ENCODE measurements at regions not wholly inside any gene's neighbourhood (a gene's known extent, or its start where the extent isn't known, plus 50 kb on each side); places are given as distances from the start of the nearest gene placed in this dataset.
"Not testable (repeated sequence)": the region's sequence is repeated elsewhere in the genome, so short reads cannot be mapped to it uniquely, and the experiment has no call there.

DNA sequence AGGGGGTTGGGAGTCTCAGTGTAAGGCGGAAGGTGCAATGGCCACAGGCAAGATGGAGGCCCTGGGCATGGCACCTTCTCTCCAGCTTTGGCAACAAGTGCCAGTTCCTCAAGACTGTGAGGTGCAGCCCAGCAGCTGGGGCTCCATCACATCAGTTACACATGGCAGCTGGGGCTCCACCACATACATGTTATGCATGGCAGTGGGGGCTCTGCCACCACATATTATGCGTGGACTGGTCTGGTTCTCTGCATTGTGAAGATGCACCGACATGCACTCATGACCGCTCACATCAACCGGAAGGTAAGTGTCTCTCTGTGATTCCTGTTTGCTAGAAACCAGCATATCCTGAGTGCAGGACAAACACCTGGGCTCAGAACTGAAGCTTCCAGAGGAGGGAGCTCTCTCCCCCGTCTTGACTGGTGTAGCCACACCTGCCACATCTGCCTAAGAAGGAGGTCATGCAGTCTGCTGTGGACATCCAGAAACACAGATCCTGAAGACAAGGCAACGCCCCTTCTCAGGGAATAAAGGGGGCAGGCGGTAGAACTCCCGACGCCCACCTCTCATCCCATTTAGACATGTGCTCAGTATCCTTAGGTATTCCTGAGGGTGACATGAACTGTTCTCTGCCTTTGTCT is 104.1 kb upstream of the TMPRSS2 start:
- Histone ChIP-seq H3K9me3 (ENCODE audit: low read length) (no peaks in the 10 kb centered on the region), H3K27ac (ENCODE audit: low read depth, low read length, poor library complexity, severe bottlenecking) (no peak overlapping the region), H3K36me3 (ENCODE audit: insufficient read depth, low read length) (no peaks in the 10 kb centered on the region), H3K9me2 (ENCODE audit: insufficient read depth, low read length) (no peaks in the 10 kb centered on the region), H3K4me3 (ENCODE audit: low read depth, low read length, poor library complexity, severe bottlenecking) (no peak overlapping the region), H4K20me1 (ENCODE audit: insufficient read depth, low read length) (no peaks in the 10 kb centered on the region), H3K4me2 (ENCODE audit: low read length) (peak overlapping the region; percentile 24), H3K4me1 (ENCODE audit: insufficient read depth, low read length, poor library complexity, severe bottlenecking) (peaks cover 8% of the 10 kb centered on the region), H2AFZ (ENCODE audit: low read length) (peak overlapping the region; percentile 17; the same call in 1 of the 2 replicates), H3K79me2 (ENCODE audit: insufficient read depth, low read depth, low read length) (no peaks in the 10 kb centered on the region)
- CTCF ChIA-PET (ENCODE audit: unreplicated experiment): interaction anchor here (0.7 to 0.8 kb wide), 2 partner anchors 329 to 352 kb away, joined by 4 read pairs; no protein-coding TSS in a partner anchor
- POLR2A ChIA-PET: interaction anchor here (0.6 kb wide), 1 partner anchor 459 kb away, joined by 3 read pairs; the partner anchor contains the start of gene UMODL1
- intact Hi-C loops (cut with micrococcal nuclease; ENCODE audit: unreplicated experiment): loop anchor here (1.0 to 10.0 kb wide), 5 partner anchors 166 to 505 kb away; no protein-coding TSS in a partner anchor
- BruUV-seq (replicated peaks): no TSS peak
- no peak for TF ChIP-seq EZH2phosphoT487 (IDR thresholded peaks at IDR 0.05; ENCODE audit: borderline replicate concordance, low read depth, low read length)
- TF ChIP-seq CTCF (conservative IDR thresholded peaks at IDR 0.05; ENCODE audit: low read length): no peak
- DNase-seq (ENCODE audit: low spot score): peak; percentile 77

- no peaks in the 10 kb centered on the region for H3K36me3 ChIP-seq (ENCODE audit: insufficient read depth, low read length)
- H3K27ac ChIP-seq (ENCODE audit: low read depth, low read length, poor library complexity, severe bottlenecking): no peak overlapping the region
- TF ChIP-seq EZH2phosphoT487 (IDR thresholded peaks at IDR 0.05; ENCODE audit: borderline replicate concordance, low read depth, low read length) (no peak), CTCF (conservative IDR thresholded peaks at IDR 0.05; ENCODE audit: low read length) (no peak)
- no peaks in the 10 kb centered on the region for H3K9me3 ChIP-seq (ENCODE audit: low read length)
- H4K20me1 ChIP-seq (ENCODE audit: insufficient read depth, low read length): no peaks in the 10 kb centered on the region
- H2AFZ ChIP-seq (ENCODE audit: low read length): no peak overlapping the region
- POLR2A ChIA-PET: no interaction called here
- BruUV-seq (replicated peaks): no TSS peak
- CTCF ChIA-PET (ENCODE audit: unreplicated experiment): no interaction called here
- H3K4me2 ChIP-seq (ENCODE audit: low read length): no peak overlapping the region
- no peak for DNase-seq (ENCODE audit: low spot score)
- intact Hi-C loops (cut with micrococcal nuclease; ENCODE audit: unreplicated experiment): loop anchor here (5.0 to 10.0 kb wide), 2 partner anchors 353 to 506 kb away; no protein-coding TSS in a partner anchor
- H3K9me2 ChIP-seq (ENCODE audit: insufficient read depth, low read length): no peaks in the 10 kb centered on the region
- no peak overlapping the region for H3K4me3 ChIP-seq (ENCODE audit: low read depth, low read length, poor library complexity, severe bottlenecking)
- no peaks in the 10 kb centered on the region for H3K79me2 ChIP-seq (ENCODE audit: insufficient read depth, low read depth, low read length)
- H3K4me1 ChIP-seq (ENCODE audit: insufficient read depth, low read length, poor library complexity, severe bottlenecking): peaks cover 8% of the 10 kb centered on the region
These were observed 103.5 kb upstream of the TMPRSS2 start for GRCh38 chr21:41611441-41611840.

GRCh38 chr21:41610840-41611115 is 102.8 kb upstream of the TMPRSS2 start:
- DNase-seq (ENCODE audit: low spot score); H3K36me3 ChIP-seq (ENCODE audit: insufficient read depth, low read length); H3K9me2 ChIP-seq (ENCODE audit: insufficient read depth, low read length); H3K79me2 ChIP-seq (ENCODE audit: insufficient read depth, low read depth, low read length); H3K4me1 ChIP-seq (ENCODE audit: insufficient read depth, low read length, poor library complexity, severe bottlenecking); H3K4me3 ChIP-seq (ENCODE audit: low read depth, low read length, poor library complexity, severe bottlenecking); H2AFZ ChIP-seq (ENCODE audit: low read length); H3K9me3 ChIP-seq (ENCODE audit: low read length); H3K27ac ChIP-seq (ENCODE audit: low read depth, low read length, poor library complexity, severe bottlenecking); BruUV-seq (replicated peaks); H3K4me2 ChIP-seq (ENCODE audit: low read length); H4K20me1 ChIP-seq (ENCODE audit: insufficient read depth, low read length); POLR2A ChIA-PET; CTCF ChIA-PET (ENCODE audit: unreplicated experiment): not testable (repeated sequence)
- intact Hi-C loops (cut with micrococcal nuclease; ENCODE audit: unreplicated experiment): loop anchor here (1.0 to 10.0 kb wide), 3 partner anchors 327 to 507 kb away; no protein-coding TSS in a partner anchor
